K562 (cell line): ENCODE measurements at regions not wholly inside any gene's neighbourhood (a gene's known extent, or its start where the extent isn't known, plus 50 kb on each side); places are given as distances from the start of the nearest gene placed in this dataset.

ENCODE experiments used
- CTCF ChIP-seq, 3 experiments: IDR thresholded peaks in 2 of 3; conservative IDR thresholded peaks in 1 of 3; 2 replicates each; pipeline ENCODE4 v1.5.1; 2011 to 2012; ENCODE audit warnings: low read length in 3 of 3, mild to moderate bottlenecking in 3 of 3, control low read depth in 2 of 3, improper control_type of control experiment in 1 of 3, inconsistent platforms in 1 of 3, low read depth in 1 of 3, mixed read lengths in 1 of 3, moderate library complexity in 1 of 3; ENCODE audit not compliant: insufficient read depth in 2 of 3
- FOXM1 ChIP-seq, 2 experiments: fragments of 450-650 bp in 1 of 2; sonication (generic) in 1 of 2; formaldehyde crosslinking in 1 of 2; IDR thresholded peaks; 2 replicates each; pipeline versions ENCODE4 v1.6.1 to v1.9.0; 2017 to 2022; ENCODE audit warnings: low read depth in 2 of 2, mild to moderate bottlenecking in 2 of 2, missing genetic modification reagents in 1 of 2, moderate library complexity in 1 of 2
- GABPA ChIP-seq: fragments of 200-800 bp; sonication (Bioruptor generic); conservative IDR thresholded peaks from 2 replicates; pipeline ENCODE4 v1.6.1; 2016; ENCODE audit warnings: low read depth, missing genetic modification characterization, missing compliant biosample characterization
- KAT2B ChIP-seq: IDR thresholded peaks from one replicate; pipeline ENCODE4 v1.6.1; 2012; ENCODE audit warnings: low read depth, mild to moderate bottlenecking, control low read depth, inconsistent platforms, low read length, moderate library complexity
- MAX ChIP-seq: sonication (generic); formaldehyde crosslinking; IDR thresholded peaks from 2 replicates; pipeline ENCODE4 v1.9.0; 2022; ENCODE audit warnings: mild to moderate bottlenecking, missing genetic modification reagents
- SMARCE1 ChIP-seq: fragments of 450-650 bp; IDR thresholded peaks from 2 replicates; pipeline ENCODE4 v1.7.1; 2016; ENCODE audit warnings: mild to moderate bottlenecking
- VEZF1 ChIP-seq: fragments of 200-800 bp; sonication (Bioruptor generic); IDR thresholded peaks from 2 replicates; pipeline ENCODE4 v1.6.1; 2017; ENCODE audit warnings: missing genetic modification characterization, missing compliant biosample characterization
- ZNF121 ChIP-seq: sonication (generic); formaldehyde crosslinking; conservative IDR thresholded peaks from 2 replicates; pipeline ENCODE4 v1.8.0; 2022; ENCODE audit warnings: missing genetic modification reagents
- ZNF165 ChIP-seq: fragments of 250-450 bp; sonication (Bioruptor Pico); IDR thresholded peaks from 2 replicates; pipeline ENCODE4 v1.4.0; 2020; ENCODE audit warnings: borderline replicate concordance
- ZNF3 ChIP-seq: fragments of 250-450 bp; sonication (Bioruptor Pico); IDR thresholded peaks from 2 replicates; pipeline ENCODE4 v1.5.0; 2021; ENCODE audit warnings: mild to moderate bottlenecking, moderate library complexity
- ZNF780A ChIP-seq: fragments of 250-450 bp; sonication (Bioruptor Pico); IDR thresholded peaks from 2 replicates; pipeline ENCODE4 v1.5.0; 2021; ENCODE audit warnings: mild to moderate bottlenecking

GRCh38 chr21:35864039-35864438 lies 196.3 kb downstream of the SETD4 start:
- TF ChIP-seq CTCF (IDR thresholded peaks at IDR 0.05 in 2 of 3, conservative IDR thresholded peaks at IDR 0.05 in 1 of 3; ENCODE audit: insufficient read depth in 2 of 3, low read depth in 1 of 3, low read length in 3 of 3) (no peak), FOXM1 (IDR thresholded peaks at IDR 0.05; ENCODE audit: low read depth) (no peak), FOXM1 (CRISPR knock-in tag; IDR thresholded peaks at IDR 0.05; ENCODE audit: low read depth) (no peak), ZNF3 (no peak), SMARCE1 (no peak), ZNF121 (CRISPR knock-in tag) (no peak), MAX (CRISPR knock-in tag) (no peak), ZNF780A (no peak), VEZF1 (CRISPR knock-in tag) (no peak), ZNF165 (CRISPR knock-in tag) (no peak), KAT2B (no peak), GABPA (tag) (no peak)
